Ramos (cell line): ENCODE measurements at regions not wholly inside any gene's neighbourhood (a gene's known extent, or its start where the extent isn't known, plus 50 kb on each side); places are given as distances from the start of the nearest gene placed in this dataset.

Source experiments
- in situ Hi-C: fragments of 300-500 bp; cut with MboI; formaldehyde crosslinking; loops from one replicate; pipeline ENCODE4 v1.14.3; 2022; ENCODE audit warnings: low sequenced_read_pairs; ENCODE audit not compliant: unreplicated experiment

DNA sequence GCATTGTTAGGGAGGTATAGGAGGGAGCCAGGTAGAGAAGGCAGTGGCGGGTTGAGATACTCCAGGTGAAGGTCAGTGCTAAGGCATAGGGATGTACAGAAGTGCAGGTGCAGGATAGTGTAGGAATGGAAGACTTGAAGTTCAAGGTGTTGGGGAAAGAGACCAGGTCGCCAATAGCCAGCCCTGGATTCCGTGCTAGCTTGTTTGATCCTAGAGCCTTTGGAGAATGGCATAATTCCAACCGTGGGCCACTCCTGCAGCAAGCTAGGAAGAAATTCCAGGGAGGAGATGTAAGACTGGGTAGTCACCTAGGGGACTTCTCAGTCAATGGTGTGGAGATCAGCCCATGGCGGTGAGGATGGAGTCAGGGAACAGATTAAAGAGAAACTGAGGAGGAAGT, 272.7 kb downstream of the RPS24 start:
- in situ Hi-C loops = no loop called here

DNA sequence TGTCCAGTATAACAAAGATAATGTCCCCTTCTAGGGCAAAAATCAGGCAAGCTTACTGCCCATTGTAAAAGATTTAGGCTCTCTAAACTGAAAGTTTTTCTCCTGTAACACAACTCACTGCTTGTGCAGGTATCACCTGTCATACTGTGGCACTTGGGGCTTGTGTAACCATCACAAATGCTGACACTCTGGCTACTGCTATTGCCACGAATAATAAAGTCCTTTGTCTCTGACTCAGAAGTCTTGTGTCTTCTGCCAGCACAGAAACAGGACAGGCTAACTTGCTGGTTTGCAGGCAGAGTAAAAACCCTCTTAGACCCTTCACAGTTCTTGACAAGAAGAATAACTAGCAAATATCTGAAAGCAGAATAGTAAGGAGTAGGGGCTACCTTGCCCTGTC, 273.9 kb downstream of the RPS24 start:
- in situ Hi-C loops = no loop called here

DNA sequence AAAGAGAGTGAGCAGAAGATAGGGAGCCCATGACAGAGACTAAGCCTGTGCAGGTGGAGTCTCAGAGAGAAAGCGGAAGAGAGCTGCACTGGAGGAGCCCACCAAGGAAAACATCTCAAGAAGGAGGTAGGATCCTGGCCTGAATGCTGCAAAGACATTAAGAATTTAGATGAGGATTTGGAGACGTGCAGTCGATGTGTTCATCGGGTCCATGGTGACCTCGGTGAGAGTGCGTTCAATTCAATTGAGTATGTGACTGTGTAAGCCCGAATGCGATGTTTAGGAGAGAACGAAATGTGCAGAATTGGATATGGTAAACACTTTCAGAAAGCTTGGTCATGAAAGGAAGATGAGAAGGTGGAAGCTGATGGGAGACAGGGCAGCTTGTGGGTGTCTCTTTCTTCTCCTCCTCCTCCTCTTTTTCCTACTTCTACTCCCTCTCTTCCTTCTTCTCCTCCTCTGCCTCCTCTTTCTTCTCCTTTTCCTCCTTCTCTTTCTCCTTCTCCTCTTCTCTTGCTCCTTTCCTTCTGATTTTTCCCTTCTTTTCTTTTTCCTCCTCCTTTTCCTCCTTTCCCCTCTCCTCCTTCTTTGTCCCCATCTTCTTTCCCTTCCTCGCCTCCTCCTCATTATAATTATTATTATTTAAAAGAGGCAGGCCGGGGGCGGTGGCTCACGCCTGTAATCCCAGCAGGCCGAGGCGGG, 276.0 kb downstream of the RPS24 start:
- in situ Hi-C loops = no loop called here

DNA sequence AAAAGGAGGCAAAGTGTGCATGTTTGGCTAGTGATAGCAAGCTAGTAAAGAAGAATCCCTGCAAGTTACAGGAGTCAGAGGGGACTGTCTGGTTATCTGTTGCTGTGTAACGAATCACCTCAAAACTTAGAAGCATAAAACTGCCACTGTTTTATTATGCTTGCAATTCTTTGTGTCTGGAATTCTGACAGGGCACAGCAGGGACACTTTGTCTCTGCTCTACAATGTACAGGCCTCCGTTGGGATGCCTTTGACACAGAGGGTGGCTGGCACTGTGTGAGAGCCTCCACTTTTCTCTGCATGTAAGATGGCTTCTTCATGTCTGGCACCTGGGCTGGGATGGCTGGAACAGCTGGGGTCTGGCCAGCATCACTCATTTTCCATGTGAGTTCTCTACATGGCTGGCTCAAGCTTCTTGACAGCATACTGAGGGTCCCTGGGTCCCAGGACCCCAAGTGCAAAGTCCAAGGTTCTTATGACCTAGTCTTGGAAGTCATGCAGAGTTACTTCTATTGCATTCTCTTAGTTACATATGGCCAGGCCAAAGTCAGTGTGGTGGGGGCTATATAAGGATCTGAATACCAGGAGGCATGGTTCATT, 276.9 kb downstream of the RPS24 start:
- in situ Hi-C loops = no loop called here

DNA sequence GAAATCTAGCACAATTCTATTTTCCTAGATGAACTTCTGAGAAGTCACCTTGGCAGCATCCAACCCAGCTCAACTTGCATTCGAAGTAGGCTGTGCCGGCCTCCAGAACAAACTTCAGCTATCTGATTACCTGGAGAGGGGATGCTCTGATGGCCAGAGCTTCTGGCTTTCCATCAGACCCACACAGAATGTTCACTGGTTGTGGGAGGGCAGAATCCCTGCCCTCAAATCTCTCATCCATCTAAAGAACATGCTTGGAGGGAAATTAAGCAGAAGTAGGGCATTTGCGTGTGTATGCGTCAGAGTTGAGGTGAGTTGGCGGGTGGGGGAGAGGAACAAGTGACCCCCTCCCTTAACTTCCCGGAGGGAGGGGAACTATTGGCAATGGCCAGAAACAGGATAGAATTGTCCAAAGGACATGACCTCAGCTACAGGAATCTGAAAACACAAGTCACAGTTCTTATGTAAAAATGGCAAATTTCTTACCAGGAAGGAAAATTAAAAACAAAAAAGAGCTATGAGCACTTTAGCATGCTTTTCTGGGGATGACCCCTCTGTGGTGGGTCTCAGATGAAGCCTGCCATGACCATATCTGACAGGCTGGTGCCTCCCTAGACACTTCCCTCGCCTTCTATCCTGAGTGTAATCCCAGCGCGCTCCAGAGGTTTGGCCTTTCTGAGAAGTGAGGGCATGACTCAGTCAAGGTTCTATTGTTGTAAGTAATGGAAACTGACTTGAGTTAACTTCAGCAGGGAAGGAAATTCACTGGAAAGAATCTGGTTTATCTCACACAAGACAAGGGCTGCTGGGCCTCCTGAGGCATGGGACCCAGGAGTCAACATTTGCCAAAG, 278.8 kb downstream of the RPS24 start:
- in situ Hi-C loops = no loop called here

DNA sequence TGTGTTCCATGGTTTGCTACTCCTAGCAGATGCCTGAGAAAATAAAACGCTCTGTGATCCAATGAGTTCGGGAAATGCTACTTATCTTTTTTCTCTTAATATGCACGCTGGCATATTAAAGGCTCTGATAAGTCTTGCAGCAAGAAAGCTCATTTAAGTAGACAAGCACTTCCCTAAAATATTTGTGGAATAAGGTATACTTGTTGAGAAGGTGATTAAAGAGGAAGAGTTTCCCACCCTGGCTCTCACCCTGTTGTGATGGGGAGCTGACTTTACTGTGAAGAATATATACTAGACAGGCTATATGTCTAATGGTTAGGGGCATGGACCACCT, 279.4 kb downstream of the RPS24 start:
- in situ Hi-C loops = no loop called here

DNA sequence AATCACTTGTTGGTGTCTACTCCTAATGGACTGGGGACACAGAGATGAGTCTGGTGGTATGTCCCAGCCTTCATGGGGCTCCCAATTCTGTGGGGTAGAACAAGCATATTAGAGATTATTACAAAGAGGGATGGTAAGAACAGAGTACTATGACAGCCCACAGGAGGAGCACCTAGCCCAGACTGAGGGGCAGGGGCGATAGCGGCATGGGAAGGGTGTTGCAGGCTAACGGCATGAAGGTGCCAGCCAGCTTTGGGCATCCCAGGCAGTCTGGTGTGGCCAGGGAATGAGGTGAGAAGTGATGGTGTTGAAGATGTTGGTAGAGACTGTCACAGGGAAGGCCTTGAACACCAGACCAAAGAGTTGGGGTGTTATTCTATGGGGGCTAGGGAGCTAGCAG, 280.0 kb downstream of the RPS24 start:
- in situ Hi-C loops = no loop called here

DNA sequence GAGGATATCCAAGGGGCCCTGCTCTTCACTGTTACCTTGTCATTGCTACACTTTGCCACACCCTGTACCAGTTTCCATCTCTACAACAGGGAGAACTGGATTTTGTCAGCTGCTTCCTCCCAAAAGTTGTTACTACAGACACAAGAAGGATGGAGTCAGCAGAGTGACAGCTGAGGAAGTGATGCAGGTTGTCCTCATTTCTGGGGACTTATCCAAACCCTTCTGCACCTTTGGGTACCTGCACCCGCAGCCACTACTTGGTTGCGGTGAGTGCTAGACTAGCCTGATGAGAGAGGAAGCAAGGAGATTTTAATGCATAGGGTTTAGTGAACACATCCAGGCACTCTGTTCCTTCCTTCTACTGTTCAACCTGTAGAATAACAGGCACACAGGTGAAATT, 281.0 kb downstream of the RPS24 start:
- in situ Hi-C loops = no loop called here

DNA sequence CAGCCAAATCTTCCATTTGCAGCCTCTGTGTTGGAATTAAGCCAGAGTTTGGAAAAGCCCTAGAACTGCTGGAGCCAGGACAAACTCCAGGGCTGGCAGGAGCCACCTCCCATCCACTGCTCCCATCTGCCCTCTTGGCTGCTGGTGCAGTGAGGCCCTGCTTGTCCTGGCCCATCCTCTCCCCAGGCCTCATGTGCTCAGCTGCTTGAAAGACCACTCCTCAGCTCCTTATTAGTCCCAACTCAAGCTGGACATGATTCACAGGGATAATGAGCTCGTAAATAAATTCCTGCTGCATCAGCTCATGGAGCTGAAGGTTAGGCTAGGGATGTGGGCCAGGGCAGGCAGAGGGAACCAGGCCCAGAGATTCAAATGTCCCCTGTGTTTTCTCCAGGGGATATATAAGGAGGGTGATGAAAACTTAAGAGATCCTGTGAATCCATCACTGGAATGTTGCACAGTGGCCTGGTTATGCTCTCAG, 282.8 kb downstream of the RPS24 start:
- in situ Hi-C loops = no loop called here

DNA sequence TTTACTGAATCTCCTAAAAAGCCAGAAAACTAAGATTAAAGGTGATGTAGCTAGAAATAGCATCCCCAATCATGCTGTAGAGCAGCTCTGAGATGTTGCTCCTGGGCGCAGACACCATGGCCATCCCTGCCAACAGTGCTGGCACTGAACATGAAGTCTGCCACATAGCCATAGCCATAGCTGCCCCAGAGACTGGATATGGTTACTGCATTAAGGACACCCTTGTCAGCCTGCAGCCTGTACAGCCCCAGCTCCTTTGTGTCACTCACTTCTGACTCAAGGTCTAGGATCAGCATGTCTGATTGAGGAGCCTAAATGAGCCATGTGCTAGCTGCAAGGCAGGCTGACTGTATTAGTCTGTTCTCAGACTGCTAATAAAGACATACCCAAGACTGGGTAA, 284.6 kb downstream of the RPS24 start:
- in situ Hi-C loops = no loop called here

DNA sequence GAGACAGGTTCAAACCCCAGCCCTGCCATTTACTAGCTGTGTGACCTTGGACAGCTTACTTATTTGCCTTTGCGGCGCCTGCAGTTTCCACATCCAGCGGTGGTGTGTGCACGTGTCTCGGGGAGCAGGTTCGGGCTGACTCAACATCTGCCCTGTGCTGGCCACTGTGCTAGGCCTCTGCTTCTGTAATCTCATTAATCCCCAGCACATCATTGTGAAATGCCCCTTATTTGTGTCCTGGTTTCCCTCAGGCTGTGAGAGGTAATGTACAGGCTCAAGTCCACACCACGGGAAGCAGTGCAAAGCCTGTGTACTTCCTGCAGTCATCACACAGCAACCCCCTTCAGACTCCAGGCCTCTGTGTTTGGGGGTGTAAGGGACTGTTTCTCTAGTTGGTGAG, 285.7 kb downstream of the RPS24 start:
- in situ Hi-C loops = no loop called here

DNA sequence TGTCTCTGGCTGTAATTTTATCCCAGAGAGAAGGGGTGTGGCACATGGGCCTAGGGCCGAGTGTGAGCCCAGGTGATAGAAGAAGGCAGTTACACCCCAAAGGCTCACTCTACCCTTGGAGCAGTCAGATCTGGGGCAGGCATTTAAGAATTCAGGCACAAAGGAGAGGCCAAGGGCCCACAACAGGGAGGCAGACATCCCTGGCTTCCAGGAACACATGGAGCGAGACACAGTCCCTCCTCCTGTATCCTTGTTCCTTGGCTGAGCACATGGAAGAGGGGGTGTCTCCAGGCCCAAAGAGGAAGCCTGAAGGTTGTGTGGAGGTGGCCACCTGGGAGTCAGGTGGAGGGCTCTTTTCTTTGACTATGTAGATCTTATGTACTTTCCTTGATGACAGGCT, 286.2 kb downstream of the RPS24 start:
- in situ Hi-C loops = no loop called here

DNA sequence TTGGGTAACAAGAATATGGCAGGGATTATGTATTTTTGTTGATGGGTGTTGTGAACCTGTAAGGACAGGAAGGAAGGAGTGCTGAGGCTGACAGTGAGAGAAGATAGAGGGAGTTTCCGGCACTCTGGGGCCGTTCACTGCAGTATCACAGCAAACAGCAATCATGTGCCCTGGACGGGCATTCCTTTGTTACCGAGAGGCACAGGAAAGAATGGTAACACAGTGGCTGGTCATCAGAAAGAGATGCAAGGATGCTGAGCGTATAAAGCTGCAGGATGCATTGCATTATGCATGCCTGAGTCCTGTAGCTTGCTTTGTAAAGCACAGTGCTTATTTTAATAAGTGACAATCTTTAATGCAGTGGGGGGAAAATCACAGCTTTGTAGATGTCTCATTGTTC, 286.8 kb downstream of the RPS24 start:
- in situ Hi-C loops = no loop called here

DNA sequence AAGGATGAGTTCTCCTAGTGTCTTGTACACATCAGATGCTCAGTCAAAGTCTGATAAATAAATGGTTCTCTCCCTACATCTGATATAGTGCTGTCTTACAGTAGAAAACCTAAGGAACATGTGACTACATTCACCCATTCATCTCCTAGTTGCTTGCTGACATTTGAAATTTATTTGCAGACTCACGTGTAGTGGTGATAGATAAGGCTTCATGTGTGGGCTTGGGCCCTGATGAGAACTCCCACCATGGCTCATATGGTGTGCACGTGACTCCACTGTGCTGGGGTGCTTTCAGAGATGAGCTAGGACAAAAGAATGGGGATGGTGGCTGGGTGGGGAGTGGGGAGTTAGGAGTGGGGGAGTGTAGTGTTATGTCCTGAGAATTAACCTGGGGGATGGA, 287.3 kb downstream of the RPS24 start:
- in situ Hi-C loops = no loop called here

DNA sequence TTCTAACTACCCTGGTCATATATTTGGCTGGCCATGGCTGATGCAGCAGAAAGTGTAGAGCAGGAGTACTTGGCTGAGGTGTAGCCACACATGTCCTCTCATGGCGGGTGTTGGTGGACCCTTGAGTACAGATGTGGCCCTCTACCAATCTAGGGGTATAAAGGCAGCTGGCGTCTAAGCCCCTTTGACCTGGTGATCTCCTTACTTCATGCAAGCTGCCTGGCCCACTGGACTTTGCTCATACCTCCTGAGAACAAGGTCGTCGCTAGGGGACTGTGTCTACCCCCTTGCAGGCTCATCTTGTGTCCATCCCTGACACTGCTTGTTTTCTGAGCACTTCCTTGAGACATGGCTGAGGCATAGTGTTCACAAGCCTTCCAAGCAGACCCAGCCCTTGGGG, 287.8 kb downstream of the RPS24 start:
- in situ Hi-C loops = no loop called here

DNA sequence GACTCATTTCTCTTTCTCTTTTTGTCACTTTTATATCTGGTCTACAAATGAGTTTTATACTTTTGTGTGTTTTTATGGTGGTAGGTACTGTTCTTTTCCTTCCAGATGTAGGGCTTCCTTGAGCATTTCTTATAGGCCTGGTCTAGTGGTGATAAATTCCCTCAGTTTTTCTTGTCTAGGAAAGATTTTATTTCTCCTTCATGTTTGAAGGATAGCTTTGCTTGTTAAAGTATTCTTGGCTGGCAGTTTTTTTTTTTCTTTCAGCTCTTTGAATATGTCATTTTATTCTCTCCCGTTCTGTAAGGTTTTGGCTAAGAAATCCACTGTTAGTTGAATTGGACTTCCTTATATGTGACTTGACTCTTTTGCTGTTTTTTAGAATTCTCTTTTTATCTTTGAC, 292.7 kb downstream of the RPS24 start:
- in situ Hi-C loops = no loop called here

DNA sequence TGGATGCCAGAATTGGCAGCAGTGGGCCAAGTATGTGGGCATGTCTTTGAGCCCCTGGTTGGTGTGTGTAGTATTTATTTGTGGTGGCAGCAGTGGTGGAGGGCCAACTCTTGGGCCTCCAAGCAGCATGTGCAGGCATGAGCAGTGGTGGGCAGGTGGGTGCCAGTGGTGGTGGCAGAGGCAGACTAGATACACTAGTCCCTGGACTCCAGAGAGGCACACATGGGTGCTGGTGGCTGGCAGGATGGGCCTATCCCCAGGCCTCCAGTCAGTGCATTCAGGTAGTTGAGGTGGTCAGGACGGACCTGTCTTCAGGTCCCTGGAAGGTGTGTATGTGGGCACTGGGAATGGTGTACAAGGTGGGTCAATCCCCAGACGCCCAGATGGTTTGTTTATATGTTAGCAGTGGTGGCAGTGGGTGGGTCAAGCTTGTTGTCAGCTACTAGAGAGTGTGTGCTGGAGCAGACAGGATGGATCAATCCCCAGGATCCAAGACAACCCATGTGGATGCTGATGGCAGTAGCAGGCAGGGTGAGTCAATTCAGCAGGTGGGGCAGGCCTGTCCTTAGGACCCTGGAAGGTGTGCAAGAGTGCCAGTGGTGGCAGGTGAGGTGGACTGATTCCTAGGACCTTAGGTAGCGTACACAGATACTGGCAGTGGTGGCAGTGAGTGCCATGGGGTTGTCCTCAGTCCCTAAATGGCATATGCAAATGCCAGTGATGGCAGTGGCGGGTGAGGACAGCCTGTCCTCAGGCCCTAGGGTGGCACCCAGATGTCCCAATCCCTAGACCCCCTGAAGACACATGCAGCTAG, 294.3 kb downstream of the RPS24 start:
- in situ Hi-C loops = no loop called here

DNA sequence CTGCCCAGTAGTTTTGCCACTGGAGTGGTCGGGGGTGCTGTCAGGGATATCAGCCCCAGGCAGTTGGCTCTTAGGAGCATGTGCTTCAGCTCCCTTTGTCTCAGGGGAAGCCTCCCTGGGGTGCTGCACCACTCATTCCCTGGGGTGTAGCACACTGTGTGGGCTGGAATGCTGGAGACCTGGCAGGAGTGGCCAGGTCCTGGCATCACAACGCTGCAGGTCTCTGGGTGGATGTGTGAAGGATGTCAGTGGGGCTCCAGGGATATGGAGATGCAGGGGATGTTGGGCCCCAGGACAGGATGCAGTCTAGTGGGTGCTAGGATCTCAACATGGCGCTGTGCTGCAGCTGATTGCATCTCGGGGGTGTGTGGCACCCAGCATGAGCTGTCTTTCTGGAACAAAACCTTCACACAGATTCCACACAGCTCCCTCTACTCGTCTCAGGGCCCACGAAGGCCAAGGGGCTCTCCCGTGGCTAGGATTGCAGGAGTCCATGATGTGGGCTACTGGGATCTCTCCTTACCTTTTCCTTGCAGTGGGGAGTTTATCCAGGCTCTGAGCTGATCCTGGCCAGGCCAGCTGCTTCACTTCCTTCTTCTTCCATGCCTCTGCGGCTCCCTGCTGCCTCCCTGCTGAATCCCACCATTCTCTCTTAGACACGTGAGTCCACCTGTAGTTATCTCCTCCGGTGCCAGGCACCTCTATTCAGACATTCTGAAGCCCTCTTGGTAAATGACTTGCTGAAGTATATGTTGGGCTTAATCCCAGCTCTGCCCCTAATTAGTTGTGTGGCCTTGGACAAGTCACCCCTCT, 295.1 kb downstream of the RPS24 start:
- in situ Hi-C loops = no loop called here

DNA sequence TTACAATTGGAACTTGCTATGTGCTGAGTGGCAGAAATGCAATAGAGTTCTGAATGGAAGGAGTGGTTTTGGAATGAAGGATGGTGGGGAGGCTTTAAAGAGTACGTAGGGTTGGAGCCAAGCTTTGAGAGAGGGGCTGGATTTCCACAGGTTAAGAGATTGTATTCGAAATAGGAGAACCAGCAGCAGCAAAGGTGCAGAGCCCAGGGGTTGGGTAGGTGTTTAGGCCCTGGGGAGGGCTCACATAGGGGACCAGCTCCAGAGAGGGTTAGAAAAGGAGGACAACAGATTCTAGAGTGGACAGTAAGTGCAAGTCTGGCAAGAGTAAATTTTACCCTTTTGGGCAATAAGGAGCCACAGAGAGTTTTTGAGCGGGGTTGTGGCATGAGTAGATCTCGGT, 297.2 kb downstream of the RPS24 start:
- in situ Hi-C loops = no loop called here

DNA sequence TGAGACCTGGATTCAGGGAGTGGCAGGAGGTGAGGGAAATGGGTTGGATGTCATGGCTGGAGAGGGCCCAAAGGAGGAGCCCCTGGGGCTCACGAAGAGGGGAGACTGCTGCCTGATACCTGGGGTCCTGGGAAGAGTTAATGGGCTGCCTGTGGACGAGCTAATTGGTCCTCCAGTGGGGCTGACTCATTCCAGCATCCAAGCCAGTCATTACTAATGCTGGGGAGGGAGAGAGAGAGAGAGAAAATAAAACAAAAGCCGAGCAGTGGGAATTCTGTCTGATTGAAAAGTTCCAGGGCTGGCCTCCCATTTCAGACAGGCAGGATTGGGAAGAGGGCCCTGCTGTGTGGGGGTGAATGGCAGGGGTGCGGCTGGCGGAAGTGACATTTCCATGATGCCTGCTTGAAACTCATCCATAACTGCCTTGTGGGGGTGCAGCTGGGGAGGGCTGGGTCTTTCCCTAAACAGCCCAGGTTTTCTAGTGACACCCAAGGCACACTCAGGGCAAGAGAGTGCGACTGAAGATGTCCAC, 297.8 kb downstream of the RPS24 start:
- in situ Hi-C loops = no loop called here
